ENCODE measurements at regions not wholly inside any gene's neighbourhood (a gene's known extent, or its start where the extent isn't known, plus 50 kb on each side); places are given as distances from the start of the nearest gene placed in this dataset.

DNA sequence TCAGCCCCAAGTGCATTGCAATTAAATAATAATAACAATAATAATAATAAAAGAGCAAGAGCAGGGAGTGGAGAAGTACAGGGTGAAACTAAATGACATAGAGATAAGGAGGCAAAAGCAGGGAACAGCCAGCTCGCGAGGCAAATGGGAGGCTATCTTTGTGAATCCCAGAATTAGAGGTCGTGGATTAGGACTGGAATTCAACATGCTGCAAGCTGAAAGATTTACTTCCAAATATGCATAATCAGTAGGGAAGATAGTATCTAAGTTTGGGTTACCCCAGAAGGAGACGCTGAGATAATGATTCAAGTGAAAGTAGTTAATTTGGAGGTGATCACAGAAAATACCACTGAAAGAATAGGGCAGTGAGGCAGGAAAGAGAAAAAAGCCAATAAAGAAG lies 119.4 kb upstream of the UBE2E2 start:
- H3K4me1 ChIP-seq (ENCODE audit: control insufficient read depth, insufficient read depth, low read length), result no peaks in the 10 kb centered on the region
- no peaks in the 10 kb centered on the region for H3K9me3 ChIP-seq (ENCODE audit: control insufficient read depth, low read depth, low read length)
- no peak overlapping the region for H3K4me3 ChIP-seq (ENCODE audit: low read length)
- DNase-seq, result no peak
- H3K36me3 ChIP-seq (ENCODE audit: control insufficient read depth, insufficient read depth, low read length), result no peaks in the 10 kb centered on the region
- no peak overlapping the region for H3K27ac ChIP-seq (ENCODE audit: low read length)
- H3K27me3 ChIP-seq (ENCODE audit: control insufficient read depth, insufficient read depth, low read length), result no peaks in the 10 kb centered on the region
- no CpG with 5 or more reads among the region's 4 CpGs for WGBS (ENCODE audit: insufficient coverage, low lambda C conversion rate)

DNA sequence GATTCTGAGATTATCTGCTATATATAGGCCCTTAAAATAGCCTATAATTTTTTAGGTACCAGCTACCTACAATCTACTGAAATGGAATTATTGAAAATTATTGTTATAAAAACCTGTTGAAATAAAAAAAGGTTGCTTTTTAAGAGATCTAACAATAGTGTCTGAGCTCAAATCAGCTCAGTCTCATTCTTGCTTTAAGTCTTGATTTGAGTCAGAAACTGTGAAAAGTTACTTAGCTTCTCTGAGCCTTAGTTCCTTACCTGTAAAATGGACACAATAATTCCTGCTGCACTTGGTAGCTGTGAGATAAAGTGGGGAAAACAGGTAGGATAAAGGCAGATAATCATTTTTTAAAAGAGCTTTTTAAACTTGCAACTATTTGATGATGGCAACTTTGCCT lies 118.8 kb upstream of the UBE2E2 start:
- no peak overlapping the region for H3K27ac ChIP-seq (ENCODE audit: low read length)
- H3K36me3 ChIP-seq (ENCODE audit: control insufficient read depth, insufficient read depth, low read length), result no peaks in the 10 kb centered on the region
- H3K9me3 ChIP-seq (ENCODE audit: control insufficient read depth, low read depth, low read length), result no peaks in the 10 kb centered on the region
- H3K4me1 ChIP-seq (ENCODE audit: control insufficient read depth, insufficient read depth, low read length), result no peaks in the 10 kb centered on the region
- no peak for DNase-seq
- H3K27me3 ChIP-seq (ENCODE audit: control insufficient read depth, insufficient read depth, low read length), result no peaks in the 10 kb centered on the region
- H3K4me3 ChIP-seq (ENCODE audit: low read length), result no peak overlapping the region

DNA sequence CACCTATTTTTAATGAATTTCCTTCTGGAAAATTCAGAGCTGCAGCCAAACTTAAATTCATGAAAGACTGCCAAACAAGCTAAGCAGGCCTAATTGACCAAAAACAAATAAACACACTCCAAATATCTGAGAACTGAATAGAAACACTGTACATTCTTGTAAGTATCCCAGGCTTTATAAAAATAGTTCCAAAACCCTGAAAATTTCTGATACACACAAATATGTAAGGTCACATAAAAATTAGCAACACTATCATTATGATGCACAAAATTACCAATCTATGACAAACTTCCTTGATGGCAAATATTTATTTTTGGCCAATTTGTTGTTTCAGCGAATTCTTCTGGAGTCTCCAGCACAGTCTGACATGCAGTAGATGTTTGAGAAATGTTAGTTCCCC lies 117.9 kb upstream of the UBE2E2 start:
- no peaks in the 10 kb centered on the region for H3K4me1 ChIP-seq (ENCODE audit: control insufficient read depth, insufficient read depth, low read length)
- no peak overlapping the region for H3K4me3 ChIP-seq (ENCODE audit: low read length)
- H3K27ac ChIP-seq (ENCODE audit: low read length), result no peak overlapping the region
- H3K36me3 ChIP-seq (ENCODE audit: control insufficient read depth, insufficient read depth, low read length), result no peaks in the 10 kb centered on the region
- no peaks in the 10 kb centered on the region for H3K27me3 ChIP-seq (ENCODE audit: control insufficient read depth, insufficient read depth, low read length)
- DNase-seq, result no peak
- WGBS (ENCODE audit: insufficient coverage, low lambda C conversion rate), result no CpG with 5 or more reads among the region's 1 CpG
- H3K9me3 ChIP-seq (ENCODE audit: control insufficient read depth, low read depth, low read length), result no peaks in the 10 kb centered on the region

DNA sequence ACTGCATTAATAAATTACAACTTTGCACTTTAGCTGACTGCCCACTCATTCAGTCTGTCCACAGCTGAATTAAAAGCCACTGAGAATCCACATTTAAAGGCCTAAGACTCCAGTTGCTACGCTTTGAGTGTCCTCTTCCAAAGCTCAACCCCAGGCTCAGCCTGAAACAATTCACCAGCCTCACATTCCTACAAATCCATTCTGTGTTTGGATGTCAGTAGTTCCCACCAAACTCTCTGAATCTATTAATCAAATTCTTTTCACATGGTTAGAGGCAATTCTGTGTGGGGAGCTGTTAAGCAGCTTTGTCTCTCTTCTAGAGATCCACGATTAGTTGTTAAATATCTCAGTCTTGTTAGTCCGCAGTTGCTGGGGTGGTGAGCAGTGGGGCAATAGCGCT lies 116.8 kb upstream of the UBE2E2 start:
- DNase-seq, result no peak
- H3K4me1 ChIP-seq (ENCODE audit: control insufficient read depth, insufficient read depth, low read length), result no peaks in the 10 kb centered on the region
- no CpG with 5 or more reads among the region's 4 CpGs for WGBS (ENCODE audit: insufficient coverage, low lambda C conversion rate)
- H3K36me3 ChIP-seq (ENCODE audit: control insufficient read depth, insufficient read depth, low read length), result no peaks in the 10 kb centered on the region
- no peaks in the 10 kb centered on the region for H3K9me3 ChIP-seq (ENCODE audit: control insufficient read depth, low read depth, low read length)
- no peak overlapping the region for H3K27ac ChIP-seq (ENCODE audit: low read length)
- H3K4me3 ChIP-seq (ENCODE audit: low read length), result no peak overlapping the region
- H3K27me3 ChIP-seq (ENCODE audit: control insufficient read depth, insufficient read depth, low read length), result no peaks in the 10 kb centered on the region

DNA sequence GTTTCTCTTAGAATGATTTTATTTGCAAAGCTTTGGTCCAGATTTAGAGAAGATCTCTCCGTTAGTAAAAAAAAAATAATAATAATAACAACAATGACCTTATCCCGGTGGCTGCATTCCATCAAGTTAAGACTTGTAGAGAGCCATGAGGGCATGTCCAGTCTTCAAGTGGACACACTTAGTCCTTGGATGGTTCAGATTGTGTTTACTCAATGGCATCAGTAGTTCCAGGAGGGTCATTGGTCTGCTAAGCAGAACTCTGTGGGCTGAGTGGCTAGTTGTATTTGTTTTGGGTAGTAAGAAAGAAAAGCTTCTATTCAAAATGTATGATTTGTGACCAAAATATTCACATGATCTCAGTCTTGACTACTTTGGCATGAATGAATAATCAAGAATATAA lies 116.3 kb upstream of the UBE2E2 start:
- DNase-seq, result no peak
- WGBS (ENCODE audit: insufficient coverage, low lambda C conversion rate), result 67% methylated on average over 1 of the region's 2 CpGs
- no peak overlapping the region for H3K27ac ChIP-seq (ENCODE audit: low read length)
- H3K27me3 ChIP-seq (ENCODE audit: control insufficient read depth, insufficient read depth, low read length), result no peaks in the 10 kb centered on the region
- H3K4me1 ChIP-seq (ENCODE audit: control insufficient read depth, insufficient read depth, low read length), result no peaks in the 10 kb centered on the region
- no peak overlapping the region for H3K4me3 ChIP-seq (ENCODE audit: low read length)
- H3K9me3 ChIP-seq (ENCODE audit: control insufficient read depth, low read depth, low read length), result no peaks in the 10 kb centered on the region
- no peaks in the 10 kb centered on the region for H3K36me3 ChIP-seq (ENCODE audit: control insufficient read depth, insufficient read depth, low read length)

DNA sequence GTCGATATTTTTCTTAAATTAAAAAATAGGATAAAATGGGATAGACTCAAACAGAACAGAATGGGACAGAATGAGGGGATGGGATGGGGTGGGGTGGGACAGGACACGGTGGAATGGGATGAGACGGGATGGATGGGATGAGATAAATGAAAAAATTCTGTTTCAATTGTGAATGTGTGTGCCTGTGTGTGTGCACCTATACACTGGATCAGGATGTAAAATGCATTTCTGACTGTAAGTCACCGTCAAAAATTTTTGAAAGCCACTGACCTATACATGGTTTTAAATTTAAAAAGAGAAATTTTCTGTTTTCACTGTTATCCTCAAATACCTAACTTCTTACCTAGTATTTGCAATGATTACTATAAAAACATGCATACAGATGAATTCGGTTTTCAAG lies 108.7 kb upstream of the UBE2E2 start:
- Histone ChIP-seq H3K4me3 (ENCODE audit: low read length) (no peak overlapping the region), H3K36me3 (ENCODE audit: control insufficient read depth, insufficient read depth, low read length) (no peaks in the 10 kb centered on the region), H3K27ac (ENCODE audit: low read length) (no peak overlapping the region), H3K9me3 (ENCODE audit: control insufficient read depth, low read depth, low read length) (no peaks in the 10 kb centered on the region), H3K27me3 (ENCODE audit: control insufficient read depth, insufficient read depth, low read length) (no peaks in the 10 kb centered on the region), H3K4me1 (ENCODE audit: control insufficient read depth, insufficient read depth, low read length) (no peaks in the 10 kb centered on the region)
- WGBS (ENCODE audit: insufficient coverage, low lambda C conversion rate), result 90% methylated on average over 2 of the region's 5 CpGs
- no peak for DNase-seq

DNA sequence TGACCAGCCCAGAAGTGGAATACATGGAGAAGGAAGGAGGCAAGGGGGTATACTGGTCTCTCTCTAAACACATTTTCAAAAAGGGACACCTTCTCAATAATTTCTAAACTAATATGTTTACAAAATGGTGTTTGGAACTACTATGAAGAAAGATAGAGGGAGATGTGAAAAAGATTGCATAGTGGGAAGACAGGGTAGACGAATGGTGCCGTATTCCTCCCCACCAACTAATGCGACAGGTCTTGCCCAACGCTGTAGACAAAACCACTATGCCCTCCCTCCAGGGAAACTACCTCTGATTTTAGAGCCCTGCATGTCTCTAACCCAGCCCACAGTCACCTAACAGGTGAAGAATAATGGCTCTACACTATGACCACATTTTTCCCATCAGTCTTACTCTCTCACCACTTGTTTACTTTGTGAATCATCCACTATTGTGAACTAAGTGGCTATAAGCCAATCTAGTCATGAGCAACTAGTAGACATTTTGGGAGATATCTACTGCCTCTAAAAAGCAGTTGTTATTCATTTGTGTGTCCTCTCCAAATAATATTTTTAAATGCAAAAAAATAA lies 108.2 kb upstream of the UBE2E2 start:
- Histone ChIP-seq H3K4me1 (ENCODE audit: control insufficient read depth, insufficient read depth, low read length) (no peaks in the 10 kb centered on the region), H3K36me3 (ENCODE audit: control insufficient read depth, insufficient read depth, low read length) (no peaks in the 10 kb centered on the region), H3K4me3 (ENCODE audit: low read length) (no peak overlapping the region), H3K27me3 (ENCODE audit: control insufficient read depth, insufficient read depth, low read length) (no peaks in the 10 kb centered on the region), H3K9me3 (ENCODE audit: control insufficient read depth, low read depth, low read length) (no peaks in the 10 kb centered on the region), H3K27ac (ENCODE audit: low read length) (no peak overlapping the region)
- DNase-seq, result no peak
- WGBS (ENCODE audit: insufficient coverage, low lambda C conversion rate), result no CpG with 5 or more reads among the region's 4 CpGs

DNA sequence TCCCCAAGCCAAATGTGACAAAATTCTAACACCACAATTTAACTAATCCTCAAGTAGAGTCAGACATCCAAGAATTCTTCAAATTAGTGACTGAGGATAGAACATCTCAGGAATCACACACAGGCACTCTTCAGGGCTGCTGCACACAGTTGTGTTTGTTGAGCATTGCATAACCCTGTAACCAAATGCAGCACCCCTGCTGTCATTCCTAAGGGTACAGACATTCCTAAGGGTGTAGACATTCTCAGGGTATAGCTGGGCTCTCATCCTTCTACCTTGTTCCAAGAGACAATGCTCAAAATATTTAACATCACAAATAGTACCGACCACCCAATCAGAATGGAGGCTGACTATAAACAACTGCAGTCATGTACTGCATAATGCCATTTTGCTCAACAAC lies 107.1 kb upstream of the UBE2E2 start:
- H3K4me3 ChIP-seq (ENCODE audit: low read length), result no peak overlapping the region
- no peak overlapping the region for H3K27ac ChIP-seq (ENCODE audit: low read length)
- no peak for DNase-seq
- H3K36me3 ChIP-seq (ENCODE audit: control insufficient read depth, insufficient read depth, low read length), result no peaks in the 10 kb centered on the region
- no peaks in the 10 kb centered on the region for H3K9me3 ChIP-seq (ENCODE audit: control insufficient read depth, low read depth, low read length)
- H3K27me3 ChIP-seq (ENCODE audit: control insufficient read depth, insufficient read depth, low read length), result no peaks in the 10 kb centered on the region
- no CpG with 5 or more reads among the region's 1 CpG for WGBS (ENCODE audit: insufficient coverage, low lambda C conversion rate)
- no peaks in the 10 kb centered on the region for H3K4me1 ChIP-seq (ENCODE audit: control insufficient read depth, insufficient read depth, low read length)

DNA sequence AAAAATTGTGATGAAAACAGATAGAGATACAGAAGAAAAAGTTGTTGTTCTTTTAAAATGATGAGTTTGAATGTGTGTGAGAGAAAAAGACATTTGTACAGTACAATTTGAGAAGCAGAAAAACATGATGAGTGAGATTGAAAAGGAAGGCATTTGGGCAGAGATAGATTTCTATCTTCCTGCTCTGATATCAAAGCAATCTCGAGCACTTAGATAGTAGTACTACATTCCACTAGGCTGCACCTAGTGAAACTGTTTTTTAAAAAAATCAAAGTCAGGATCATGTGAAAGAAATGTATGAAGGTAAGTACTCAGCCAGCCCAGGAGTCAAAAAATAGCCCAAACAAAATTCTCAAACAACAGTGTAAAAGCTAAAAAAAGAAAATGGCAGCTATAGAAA lies 104.1 kb upstream of the UBE2E2 start:
- no peak overlapping the region for H3K27ac ChIP-seq (ENCODE audit: low read length)

DNA sequence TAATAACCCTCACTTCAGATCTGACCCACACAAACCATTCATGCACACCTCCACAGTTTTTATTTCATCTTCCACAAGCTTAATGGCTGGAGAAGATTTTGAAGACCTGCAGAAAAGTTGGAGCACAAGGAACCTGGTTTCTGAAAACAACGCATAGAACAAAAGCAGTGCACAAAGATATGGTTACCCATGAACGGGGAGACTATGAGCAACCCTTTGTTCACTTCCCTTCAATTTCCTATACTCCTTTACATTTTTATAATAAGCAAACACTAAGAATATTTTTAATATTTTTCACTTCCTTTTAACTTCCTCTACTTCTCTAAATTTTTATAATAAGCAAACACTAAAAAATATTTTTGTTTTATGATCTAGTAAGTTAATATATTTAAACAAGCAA lies 103.5 kb upstream of the UBE2E2 start:
- H3K4me3 ChIP-seq (ENCODE audit: low read length), result no peak overlapping the region
- no peaks in the 10 kb centered on the region for H3K4me1 ChIP-seq (ENCODE audit: control insufficient read depth, insufficient read depth, low read length)
- DNase-seq, result no peak
- 85% methylated on average over 2 of the region's 2 CpGs for WGBS (ENCODE audit: insufficient coverage, low lambda C conversion rate)
- H3K27me3 ChIP-seq (ENCODE audit: control insufficient read depth, insufficient read depth, low read length), result no peaks in the 10 kb centered on the region
- no peaks in the 10 kb centered on the region for H3K36me3 ChIP-seq (ENCODE audit: control insufficient read depth, insufficient read depth, low read length)
- no peaks in the 10 kb centered on the region for H3K9me3 ChIP-seq (ENCODE audit: control insufficient read depth, low read depth, low read length)
- no peak overlapping the region for H3K27ac ChIP-seq (ENCODE audit: low read length)

More for the DNA sequence above, 104.1 kb upstream of the UBE2E2 start:
- Histone ChIP-seq H3K36me3 (ENCODE audit: control insufficient read depth, insufficient read depth, low read length) (no peaks in the 10 kb centered on the region), H3K4me1 (ENCODE audit: control insufficient read depth, insufficient read depth, low read length) (no peaks in the 10 kb centered on the region), H3K4me3 (ENCODE audit: low read length) (no peak overlapping the region), H3K9me3 (ENCODE audit: control insufficient read depth, low read depth, low read length) (no peaks in the 10 kb centered on the region), H3K27me3 (ENCODE audit: control insufficient read depth, insufficient read depth, low read length) (no peaks in the 10 kb centered on the region)
- WGBS (ENCODE audit: insufficient coverage, low lambda C conversion rate), result no CpG with 5 or more reads among the region's 1 CpG
- no peak for DNase-seq

DNA sequence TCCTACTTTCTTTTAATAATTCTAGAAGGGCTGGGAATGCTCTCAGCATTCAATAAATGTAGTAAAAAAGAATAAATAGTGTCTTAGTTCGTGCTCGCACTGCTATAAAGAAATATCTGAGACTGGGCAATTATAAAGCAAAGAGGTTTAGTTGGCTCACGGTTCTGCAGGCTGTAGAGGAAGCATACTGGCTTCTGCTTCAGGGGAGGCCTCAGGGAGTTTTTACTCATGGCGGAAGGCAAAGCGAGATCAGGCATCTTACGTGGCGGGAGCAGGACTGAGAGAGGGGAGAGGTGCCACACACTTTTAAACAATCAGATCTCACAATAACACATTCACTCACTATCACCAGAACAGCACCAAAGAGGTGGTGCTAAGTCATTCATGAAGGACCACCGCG lies 103.0 kb upstream of the UBE2E2 start:
- H3K4me1 ChIP-seq (ENCODE audit: control insufficient read depth, insufficient read depth, low read length), result no peaks in the 10 kb centered on the region
- no peak overlapping the region for H3K27ac ChIP-seq (ENCODE audit: low read length)
- no peaks in the 10 kb centered on the region for H3K27me3 ChIP-seq (ENCODE audit: control insufficient read depth, insufficient read depth, low read length)
- 93% methylated on average over 3 of the region's 9 CpGs for WGBS (ENCODE audit: insufficient coverage, low lambda C conversion rate)
- H3K36me3 ChIP-seq (ENCODE audit: control insufficient read depth, insufficient read depth, low read length), result no peaks in the 10 kb centered on the region
- H3K4me3 ChIP-seq (ENCODE audit: low read length), result no peak overlapping the region
- H3K9me3 ChIP-seq (ENCODE audit: control insufficient read depth, low read depth, low read length), result no peaks in the 10 kb centered on the region
- no peak for DNase-seq

Data from large intestine (tissue), 3 donors.